CD4-positive, alpha-beta T cell treated with Interleukin-6 for 4 hours (primary cell): ENCODE measurements at regions not wholly inside any gene's neighbourhood (a gene's known extent, or its start where the extent isn't known, plus 50 kb on each side); places are given as distances from the start of the nearest gene placed in this dataset.

Experiments used
- DNase-seq: peaks from one replicate; pipeline ENCODE4 v3.0.0-alpha.2; 2020; ENCODE audit warnings: mixed read lengths

DNA sequence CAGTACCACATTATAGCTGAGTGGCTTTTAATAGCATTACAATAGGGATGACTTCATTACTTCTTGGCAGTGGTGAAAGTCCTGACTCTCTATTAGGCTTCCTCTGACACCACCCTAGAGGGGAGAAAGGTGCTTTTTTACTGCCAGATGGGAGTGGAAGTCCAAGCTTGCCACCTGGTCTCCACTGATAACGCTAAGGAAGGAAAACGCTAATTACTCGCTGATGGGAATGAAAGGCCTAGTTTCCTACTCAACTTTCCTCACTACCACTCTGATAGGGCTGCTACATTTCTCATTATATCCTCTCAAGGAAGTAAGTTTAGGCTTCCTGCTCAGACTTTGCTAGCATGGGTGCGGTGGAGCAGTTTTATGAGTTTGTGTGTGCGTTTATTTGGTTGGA, 62.3 kb upstream of the PAGE3 start:
- no peak for DNase-seq

DNA sequence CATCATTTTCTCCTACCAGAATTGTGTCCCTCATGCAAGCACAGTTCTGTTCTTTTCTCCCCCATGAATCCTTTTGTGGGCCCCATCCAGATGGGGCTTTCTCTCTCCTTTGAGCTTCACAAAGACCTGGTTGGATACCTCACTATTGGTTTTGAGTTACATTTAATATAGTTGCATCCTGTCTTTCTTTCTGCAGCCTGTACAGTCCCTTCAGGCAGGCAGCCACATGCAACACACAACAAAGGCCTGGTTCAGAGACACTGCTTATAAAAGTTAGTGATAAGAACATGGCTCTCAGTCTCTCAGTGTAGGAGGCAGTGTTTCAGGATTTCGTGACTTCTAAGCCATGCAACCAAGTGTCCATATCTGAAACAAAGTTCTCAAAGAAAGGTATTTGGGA, 70.6 kb upstream of the PAGE3 start:
- no peak for DNase-seq

DNA sequence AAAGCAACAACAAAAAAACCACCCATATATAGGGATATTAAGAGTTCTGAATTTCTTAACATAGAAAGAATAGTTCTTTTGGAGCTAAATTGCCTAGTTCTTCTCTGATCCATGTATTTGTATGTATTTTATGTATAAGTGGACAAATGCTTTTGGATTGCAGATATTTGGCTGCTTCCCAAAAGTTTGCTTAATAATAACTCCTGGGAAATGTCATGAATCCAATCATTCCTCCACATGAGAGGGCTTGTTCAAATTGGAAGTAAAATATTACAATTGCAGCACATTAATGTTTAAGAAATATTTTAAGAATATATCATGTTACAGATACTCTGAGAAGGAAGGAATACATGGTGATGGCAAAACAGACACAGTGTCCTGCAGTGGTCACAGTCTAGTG, 71.5 kb upstream of the PAGE3 start:
- no peak for DNase-seq

DNA sequence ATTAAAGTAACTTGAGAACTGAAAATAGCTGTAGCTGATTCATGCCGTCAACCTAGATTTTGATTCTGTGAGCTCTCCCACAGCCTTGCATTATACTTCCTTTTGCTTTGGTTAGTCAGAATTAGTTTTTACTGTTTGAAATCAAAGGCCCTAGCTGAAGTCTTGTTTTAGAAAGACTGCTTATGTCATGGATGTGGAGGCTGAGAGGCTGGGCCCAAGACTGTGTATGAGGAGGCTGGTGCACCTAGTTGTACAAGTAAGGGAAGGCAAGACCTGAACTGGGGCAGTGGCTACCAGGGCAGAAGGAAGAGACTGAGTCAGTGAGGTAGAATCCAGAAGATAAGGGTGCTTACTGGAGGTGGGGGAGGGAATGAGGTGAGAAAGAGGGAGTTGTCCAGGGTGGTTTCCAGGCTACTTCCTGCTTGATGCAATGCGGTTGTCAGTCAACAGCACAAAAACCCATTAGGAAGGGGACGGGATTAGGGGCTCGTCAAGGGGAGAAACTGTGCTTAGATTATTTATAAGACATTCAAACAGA, 76.2 kb upstream of the PAGE3 start:
- DNase-seq = no peak

DNA sequence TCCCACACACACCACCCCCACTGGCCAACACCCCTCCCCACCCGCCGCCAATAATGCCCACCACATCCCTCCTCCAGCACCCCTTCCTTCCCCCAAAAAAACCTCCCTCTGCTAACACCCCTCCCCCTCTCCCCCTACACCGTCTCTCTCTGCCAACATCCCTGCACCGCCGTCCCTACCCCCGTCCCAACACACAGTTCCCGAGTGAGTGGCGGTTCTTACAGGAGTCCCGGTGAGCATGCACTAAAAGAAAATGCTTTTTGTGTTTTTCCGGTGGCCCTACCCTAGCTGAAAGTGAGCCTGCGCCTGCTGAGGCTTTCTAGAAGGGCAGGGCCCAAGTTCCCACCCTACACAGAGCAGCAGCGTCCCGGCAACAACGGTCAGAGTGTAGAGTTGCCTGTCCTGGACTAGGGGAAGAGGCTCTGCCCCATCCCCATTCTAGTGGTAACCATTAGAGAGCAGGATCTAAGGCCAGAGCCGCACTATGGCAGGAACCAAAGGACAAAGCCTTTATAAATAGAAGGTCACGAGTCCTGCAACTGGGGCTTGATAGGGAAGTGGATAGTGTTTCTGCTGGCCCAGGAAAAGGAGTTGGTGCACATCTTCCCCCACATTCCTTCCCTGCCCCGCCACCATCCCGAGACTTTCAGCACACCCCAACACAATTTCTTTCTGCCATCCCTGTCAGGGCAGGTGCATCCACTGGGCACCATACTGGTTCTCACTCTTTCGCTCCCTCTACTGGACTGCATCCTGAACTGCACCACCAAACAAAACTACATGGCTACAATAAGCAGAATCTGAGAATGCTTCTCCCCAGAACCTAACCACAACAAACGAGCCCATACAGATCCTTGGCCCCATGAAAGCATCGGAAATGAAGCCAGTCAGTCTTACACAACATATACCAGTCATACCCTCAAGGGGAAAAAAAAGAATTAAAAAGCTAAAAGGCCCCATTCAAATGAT, 78.1 kb upstream of the PAGE3 start:
- DNase-seq = peak; percentile 44

DNA sequence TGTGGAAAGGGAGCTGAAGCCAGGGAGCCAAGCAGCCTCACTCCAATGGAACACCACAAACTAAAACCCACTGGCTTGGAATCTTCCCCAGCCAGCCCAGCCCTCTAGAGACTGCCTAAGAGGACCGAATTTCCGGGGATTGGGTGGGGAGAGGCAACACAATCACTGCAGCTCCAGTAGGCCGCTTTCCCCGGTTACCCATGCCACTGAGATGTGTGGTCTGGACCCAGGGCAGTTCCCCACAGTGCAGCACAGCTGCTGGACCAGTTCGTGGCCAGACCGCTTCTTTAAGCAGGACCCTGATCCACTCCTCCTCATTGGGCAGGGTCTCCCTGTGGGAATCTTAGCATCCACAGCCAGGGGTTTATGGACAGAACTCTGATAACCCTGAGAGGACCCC, 91.9 kb upstream of the PAGE3 start:
- no peak for DNase-seq

DNA sequence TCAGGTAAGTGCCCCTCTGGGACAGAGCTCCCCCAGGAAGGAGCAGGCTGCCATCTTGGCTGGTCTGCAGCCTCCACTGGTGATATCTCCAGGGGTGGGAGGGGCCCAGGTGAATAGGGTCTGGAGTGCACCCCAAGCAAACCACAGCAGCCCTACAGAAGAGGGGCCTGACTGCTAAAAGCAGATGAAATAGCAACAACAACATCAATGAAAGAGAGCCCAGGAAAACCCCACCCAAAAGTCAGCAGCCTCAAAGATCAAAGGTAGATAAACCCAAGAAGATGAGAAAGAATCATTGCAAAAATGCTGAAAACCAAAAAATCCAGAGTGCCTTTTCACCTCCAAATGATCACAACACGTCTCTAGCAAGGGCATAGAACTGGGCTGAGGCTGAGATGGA, 92.5 kb upstream of the PAGE3 start:
- peak; percentile 24 for DNase-seq

DNA sequence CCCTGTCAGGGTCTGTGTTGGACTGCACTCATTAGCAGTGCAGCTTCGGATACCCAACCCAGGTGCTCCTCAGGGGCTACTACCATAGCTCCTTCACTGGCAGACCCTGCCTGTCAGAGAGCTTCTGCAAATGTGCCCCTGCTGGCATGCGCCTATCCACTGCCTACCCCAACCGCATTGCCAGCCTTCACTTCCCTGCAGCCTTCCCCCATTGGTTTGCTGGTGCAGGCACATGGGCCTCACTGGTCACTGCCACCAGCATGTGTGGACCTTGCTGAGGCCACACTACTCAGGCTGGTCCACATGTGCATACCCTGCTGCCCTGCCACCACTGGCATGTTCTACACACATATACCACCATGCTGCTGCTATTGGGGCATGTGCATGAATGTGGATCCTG, 72.5 kb upstream of the MAGEH1 start:
- DNase-seq = no peak

DNA sequence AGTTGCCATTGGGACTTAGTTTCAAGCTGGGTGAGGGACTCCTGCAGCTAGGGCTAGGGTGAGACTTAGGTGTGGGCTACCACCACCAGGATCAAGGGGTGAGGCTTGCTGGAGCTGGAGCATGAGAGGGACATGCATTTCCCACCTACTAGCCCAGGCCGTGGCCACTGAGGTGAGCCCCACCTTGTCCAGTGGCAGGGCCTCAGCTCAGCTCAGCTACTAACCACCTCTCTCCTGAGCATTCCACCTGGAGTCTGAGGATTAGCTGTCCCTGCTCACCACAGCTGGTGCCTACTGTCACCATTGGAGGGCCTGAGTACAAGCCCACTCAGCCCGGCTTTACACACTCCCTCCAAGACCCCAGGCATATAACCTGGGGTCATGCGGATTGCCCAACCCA, 62.6 kb upstream of the MAGEH1 start:
- no peak for DNase-seq

DNA sequence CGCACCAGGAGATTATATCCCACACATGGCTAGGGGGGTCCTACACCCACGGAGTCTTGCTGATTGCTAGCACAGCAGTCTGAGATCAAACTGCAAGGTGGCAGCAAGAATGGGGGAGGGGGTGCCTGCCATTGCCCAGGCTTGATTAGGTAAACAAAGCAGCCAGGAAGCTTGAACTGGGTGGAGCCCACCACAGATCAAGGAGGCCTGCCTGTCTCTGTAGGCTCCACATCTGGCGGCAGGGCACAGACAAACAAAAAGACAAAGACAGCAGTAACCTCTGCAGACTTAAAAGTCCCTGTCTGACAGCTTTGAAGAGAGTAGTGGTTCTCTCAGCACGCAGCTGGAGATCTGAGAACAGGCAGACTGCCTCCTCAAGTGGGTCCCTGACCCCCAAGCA, 55.1 kb upstream of the MAGEH1 start:
- DNase-seq = peak; percentile 17
